ENCODE measurements at regions not wholly inside any gene's neighbourhood (a gene's known extent, or its start where the extent isn't known, plus 50 kb on each side); places are given as distances from the start of the nearest gene placed in this dataset.

- DNase-seq (ENCODE audit: low spot score), result no peak
- Histone ChIP-seq H2AFZ (no peak overlapping the region), H3K9me2 (replicated peaks; ENCODE audit: insufficient read depth) (no peaks in the 10 kb centered on the region), H4K20me1 (ENCODE audit: insufficient read depth, poor library complexity, severe bottlenecking) (no peaks in the 10 kb centered on the region), H3K27me3 (no peaks in the 10 kb centered on the region), H3K4me3 (no peak overlapping the region), H3K27ac (no peak overlapping the region), H3K9me3 (ENCODE audit: low read depth) (no peaks in the 10 kb centered on the region), H3K79me2 (no peaks in the 10 kb centered on the region), H3K36me3 (replicated peaks; ENCODE audit: insufficient read depth, low read depth) (no peaks in the 10 kb centered on the region), H3K4me1 (ENCODE audit: insufficient read depth) (peaks cover 11% of the 10 kb centered on the region), H3K4me2 (no peak overlapping the region)
- 87% methylated on average over 8 of the region's 8 CpGs for WGBS (ENCODE audit: low lambda C conversion rate, missing lambda C conversion rate)
- no peak for TF ChIP-seq CTCF (IDR thresholded peaks at IDR 0.05; ENCODE audit: poor library complexity)
- TF ChIP-seq EZH2phosphoT487 (IDR thresholded peaks at IDR 0.05; ENCODE audit: low read depth, severe bottlenecking, unreplicated experiment), result no peak
- no peak for TF ChIP-seq EZH2 (IDR thresholded peaks at IDR 0.05; ENCODE audit: borderline replicate concordance)
Observed at GRCh38 chr6:158914923-158915322, 85.1 kb downstream of the RSPH3 start.

GRCh38 chr6:158913580-158913979 lies 86.4 kb downstream of the RSPH3 start:
- Histone ChIP-seq H3K4me2 (no peak overlapping the region), H3K79me2 (no peaks in the 10 kb centered on the region), H3K9me2 (replicated peaks; ENCODE audit: insufficient read depth) (no peaks in the 10 kb centered on the region), H3K4me3 (no peak overlapping the region), H4K20me1 (ENCODE audit: insufficient read depth, poor library complexity, severe bottlenecking) (no peaks in the 10 kb centered on the region), H3K9me3 (ENCODE audit: low read depth) (no peaks in the 10 kb centered on the region), H3K27me3 (no peaks in the 10 kb centered on the region), H3K27ac (peak overlapping the region; percentile 20), H2AFZ (no peak overlapping the region), H3K36me3 (replicated peaks; ENCODE audit: insufficient read depth, low read depth) (no peaks in the 10 kb centered on the region), H3K4me1 (ENCODE audit: insufficient read depth) (peaks cover 14% of the 10 kb centered on the region)
- TF ChIP-seq EZH2phosphoT487 (IDR thresholded peaks at IDR 0.05; ENCODE audit: low read depth, severe bottlenecking, unreplicated experiment) (no peak), CTCF (IDR thresholded peaks at IDR 0.05; ENCODE audit: poor library complexity) (no peak), EZH2 (IDR thresholded peaks at IDR 0.05; ENCODE audit: borderline replicate concordance) (no peak)
- 93% methylated on average over 9 of the region's 9 CpGs for WGBS (ENCODE audit: low lambda C conversion rate, missing lambda C conversion rate)
- no peak for DNase-seq (ENCODE audit: low spot score)

- H3K4me3 ChIP-seq, result no peak overlapping the region
- no peaks in the 10 kb centered on the region for H4K20me1 ChIP-seq (ENCODE audit: insufficient read depth, poor library complexity, severe bottlenecking)
- H3K9me3 ChIP-seq (ENCODE audit: low read depth), result no peaks in the 10 kb centered on the region
- peaks cover 14% of the 10 kb centered on the region for H3K4me1 ChIP-seq (ENCODE audit: insufficient read depth)
- WGBS (ENCODE audit: low lambda C conversion rate, missing lambda C conversion rate), result 90% methylated on average over 2 of the region's 2 CpGs
- no peak overlapping the region for H3K4me2 ChIP-seq
- peak overlapping the region; percentile 84 for H3K27ac ChIP-seq
- DNase-seq (ENCODE audit: low spot score), result no peak
- no peaks in the 10 kb centered on the region for H3K79me2 ChIP-seq
- no peaks in the 10 kb centered on the region for H3K27me3 ChIP-seq
- TF ChIP-seq EZH2 (IDR thresholded peaks at IDR 0.05; ENCODE audit: borderline replicate concordance) (no peak), EZH2phosphoT487 (IDR thresholded peaks at IDR 0.05; ENCODE audit: low read depth, severe bottlenecking, unreplicated experiment) (no peak), CTCF (IDR thresholded peaks at IDR 0.05; ENCODE audit: poor library complexity) (no peak)
- H3K36me3 ChIP-seq (replicated peaks; ENCODE audit: insufficient read depth, low read depth), result no peaks in the 10 kb centered on the region
- no peaks in the 10 kb centered on the region for H3K9me2 ChIP-seq (replicated peaks; ENCODE audit: insufficient read depth)
- no peak overlapping the region for H2AFZ ChIP-seq
Observed at GRCh38 chr6:158912655-158913054, 87.3 kb downstream of the RSPH3 start.

Measured in hepatocyte (in vitro differentiated cells).